CD4-positive, alpha-beta T cell (primary cell): ENCODE measurements at regions not wholly inside any gene's neighbourhood (a gene's known extent, or its start where the extent isn't known, plus 50 kb on each side); places are given as distances from the start of the nearest gene placed in this dataset.

Source experiments
- ATAC-seq: fragments of 200-7000 bp; cut with Tn5 transposase; one replicate; pipeline ENCODE4 v1.10.0; 2022; ENCODE audit warnings: mild to moderate bottlenecking; ENCODE audit not compliant: poor library complexity
- CTCF ChIA-PET: fragments of 350-600 bp; sonication (Branson Sonifier 250); formaldehyde crosslinking; loops from one replicate; lab custom pipeline; 2021; ENCODE audit warnings: antibody characterized with exemption, inconsistent platforms; lab: Charles Lee
- POLR2A ChIA-PET: fragments of 350-600 bp; sonication (Branson Sonifier 250); formaldehyde crosslinking; loops from one replicate; lab custom pipeline; 2021; ENCODE audit warnings: antibody characterized with exemption, inconsistent platforms; lab: Charles Lee
- DNase-seq, 14 experiments: peaks; one replicate each; pipeline ENCODE4 v3.0.0-alpha.2; 2013 to 2020; ENCODE audit warnings: mixed read lengths in 2 of 14
- H3K27ac ChIP-seq, 2 donors: one replicate each; pipeline versions ENCODE4 v1.5.1 to v1.7.0; 2013; ENCODE audit warnings: low read length in 2 of 2, low read depth in 1 of 2, mild to moderate bottlenecking in 1 of 2
- H3K27me3 ChIP-seq, 2 experiments: 1 replicate in 1 of 2; 2 replicates in 1 of 2; pipeline versions ENCODE4 v1.6.1 to v1.7.0; 2013; ENCODE audit warnings: low read length in 2 of 2, control low read depth in 1 of 2, mild to moderate bottlenecking in 1 of 2, moderate library complexity in 1 of 2; ENCODE audit not compliant: insufficient read depth in 2 of 2, control insufficient read depth in 1 of 2
- H3K36me3 ChIP-seq: one replicate; pipeline ENCODE4 v1.6.1; 2013; ENCODE audit warnings: low read length, control low read depth; ENCODE audit not compliant: insufficient read depth
- H3K4me1 ChIP-seq: one replicate; pipeline ENCODE4 v1.6.1; 2013; ENCODE audit warnings: low read length, control low read depth; ENCODE audit not compliant: insufficient read depth
- H3K4me3 ChIP-seq: one replicate; pipeline ENCODE4 v1.5.1; 2013; ENCODE audit warnings: mild to moderate bottlenecking, low read length, moderate library complexity
- H3K9me3 ChIP-seq, 2 experiments: 1 replicate in 1 of 2; 2 replicates in 1 of 2; pipeline versions ENCODE4 v1.6.1 to v1.7.0; 2013; ENCODE audit warnings: low read length in 2 of 2, mild to moderate bottlenecking in 2 of 2, control low read depth in 1 of 2, moderate library complexity in 1 of 2; ENCODE audit not compliant: control insufficient read depth in 1 of 2, insufficient read depth in 1 of 2
- H3K27ac Mint-ChIP-seq: one replicate; pipeline ENCODE4 v1.8.0; 2020; ENCODE audit warnings: mixed read lengths
- H3K27me3 Mint-ChIP-seq: one replicate; pipeline ENCODE4 v1.8.0; 2021; ENCODE audit warnings: mixed read lengths
- H3K36me3 Mint-ChIP-seq: one replicate; pipeline ENCODE4 v1.8.0; 2021; ENCODE audit warnings: low read depth, mixed read lengths
- H3K4me1 Mint-ChIP-seq: one replicate; pipeline ENCODE4 v1.8.0; 2021; ENCODE audit warnings: low read depth, mixed read lengths
- H3K4me3 Mint-ChIP-seq: one replicate; pipeline ENCODE4 v1.8.0; 2020; ENCODE audit warnings: mild to moderate bottlenecking, mixed read lengths
- H3K9me3 Mint-ChIP-seq: one replicate; pipeline ENCODE4 v1.8.0; 2020; ENCODE audit warnings: mixed read lengths
- intact Hi-C, 2 experiments: fragments of 100-400 bp; cut with DNase I in 1 of 2; cut with micrococcal nuclease in 1 of 2; formaldehyde crosslinking; loops; one replicate each; pipeline versions ENCODE4 v1.15.1 to v1.9.0; 2023 to 2025; cut with DNase I, micrococcal nuclease
- TF ChIP-seq, protein P1 (sequence below): fragments of 200-600 bp; IDR thresholded peaks from one replicate; pipeline ENCODE4 v1.8.0; 2022; ENCODE audit warnings: antibody characterized with exemption, mild to moderate bottlenecking

DNA sequence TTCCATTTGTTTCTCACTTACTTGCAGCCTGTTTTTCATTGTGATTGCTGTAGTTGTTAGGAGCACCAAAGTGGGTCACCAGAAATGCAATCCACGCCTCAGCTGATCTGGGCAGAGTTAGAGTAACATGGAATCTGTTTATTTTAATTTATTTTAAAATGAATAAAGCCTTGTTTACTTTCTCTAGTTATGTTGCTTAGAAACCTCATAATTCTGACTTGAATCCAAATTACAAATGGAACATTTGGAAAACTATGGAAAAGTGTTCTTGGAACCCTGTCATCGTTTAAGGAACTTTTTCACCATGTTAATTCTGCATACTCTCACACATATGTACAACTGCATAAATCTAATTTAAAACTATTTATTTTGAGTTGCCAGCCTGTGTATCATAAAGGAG is 92.2 kb upstream of the DAAM1 start:
- Mint-ChIP-seq H3K36me3 (no peaks in the 10 kb centered on the region), H3K27ac (no peak overlapping the region), H3K27me3 (peaks cover 36% of the 10 kb centered on the region), H3K4me3 (no peak overlapping the region), H3K4me1 (no peaks in the 10 kb centered on the region), H3K9me3 (no peaks in the 10 kb centered on the region)
- no peak for ATAC-seq
- Histone ChIP-seq H3K27ac (no peak overlapping the region), H3K4me3 (no peak overlapping the region), H3K4me1 (no peaks in the 10 kb centered on the region), H3K9me3 (no peaks in the 10 kb centered on the region), H3K27me3 (peaks cover 3 to 19% of the 10 kb centered on the region in 2 experiments), H3K36me3 (no peaks in the 10 kb centered on the region)
- intact Hi-C loops = no loop called here
- DNase-seq = no peak
- POLR2A ChIA-PET = no interaction called here
- TF ChIP-seq, protein P1, sequence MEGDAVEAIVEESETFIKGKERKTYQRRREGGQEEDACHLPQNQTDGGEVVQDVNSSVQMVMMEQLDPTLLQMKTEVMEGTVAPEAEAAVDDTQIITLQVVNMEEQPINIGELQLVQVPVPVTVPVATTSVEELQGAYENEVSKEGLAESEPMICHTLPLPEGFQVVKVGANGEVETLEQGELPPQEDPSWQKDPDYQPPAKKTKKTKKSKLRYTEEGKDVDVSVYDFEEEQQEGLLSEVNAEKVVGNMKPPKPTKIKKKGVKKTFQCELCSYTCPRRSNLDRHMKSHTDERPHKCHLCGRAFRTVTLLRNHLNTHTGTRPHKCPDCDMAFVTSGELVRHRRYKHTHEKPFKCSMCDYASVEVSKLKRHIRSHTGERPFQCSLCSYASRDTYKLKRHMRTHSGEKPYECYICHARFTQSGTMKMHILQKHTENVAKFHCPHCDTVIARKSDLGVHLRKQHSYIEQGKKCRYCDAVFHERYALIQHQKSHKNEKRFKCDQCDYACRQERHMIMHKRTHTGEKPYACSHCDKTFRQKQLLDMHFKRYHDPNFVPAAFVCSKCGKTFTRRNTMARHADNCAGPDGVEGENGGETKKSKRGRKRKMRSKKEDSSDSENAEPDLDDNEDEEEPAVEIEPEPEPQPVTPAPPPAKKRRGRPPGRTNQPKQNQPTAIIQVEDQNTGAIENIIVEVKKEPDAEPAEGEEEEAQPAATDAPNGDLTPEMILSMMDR = no peak
- CTCF ChIA-PET = no interaction called here

- no peaks in the 10 kb centered on the region for H3K36me3 Mint-ChIP-seq
- ChIA-PET POLR2A (no interaction called here), CTCF (no interaction called here)
- no peaks in the 10 kb centered on the region for H3K4me1 ChIP-seq
- no peak overlapping the region for H3K27ac Mint-ChIP-seq
- TF ChIP-seq, protein P1 = no peak
- H3K9me3 Mint-ChIP-seq = no peaks in the 10 kb centered on the region
- peaks cover 3 to 12% of the 10 kb centered on the region in 2 experiments for H3K27me3 ChIP-seq
- H3K4me1 Mint-ChIP-seq = no peaks in the 10 kb centered on the region
- no peak overlapping the region for H3K4me3 Mint-ChIP-seq
- ATAC-seq = no peak
- no peak for DNase-seq
- no peaks in the 10 kb centered on the region for H3K9me3 ChIP-seq
- H3K27ac ChIP-seq = no peak overlapping the region
- intact Hi-C loops = no loop called here
- peaks cover 25% of the 10 kb centered on the region for H3K27me3 Mint-ChIP-seq
- no peak overlapping the region for H3K4me3 ChIP-seq
- no peaks in the 10 kb centered on the region for H3K36me3 ChIP-seq
Observed at GRCh38 chr14:59097681-59098080, 90.8 kb upstream of the DAAM1 start.

- H3K4me1 Mint-ChIP-seq = no peaks in the 10 kb centered on the region
- intact Hi-C loops = no loop called here
- no peaks in the 10 kb centered on the region for H3K4me1 ChIP-seq
- peaks cover 23% of the 10 kb centered on the region for H3K27me3 Mint-ChIP-seq
- DNase-seq (no peak), ATAC-seq (no peak)
- H3K27ac Mint-ChIP-seq = no peak overlapping the region
- H3K9me3 ChIP-seq = no peaks in the 10 kb centered on the region
- no peak overlapping the region for H3K27ac ChIP-seq
- CTCF ChIA-PET = no interaction called here
- H3K36me3 Mint-ChIP-seq = no peaks in the 10 kb centered on the region
- POLR2A ChIA-PET = no interaction called here
- H3K9me3 Mint-ChIP-seq = no peaks in the 10 kb centered on the region
- no peak overlapping the region for H3K4me3 ChIP-seq
- H3K4me3 Mint-ChIP-seq = no peak overlapping the region
- TF ChIP-seq, protein P1 = no peak
- H3K27me3 ChIP-seq = peaks cover 3 to 8% of the 10 kb centered on the region in 2 experiments
- no peaks in the 10 kb centered on the region for H3K36me3 ChIP-seq
Observed at GRCh38 chr14:59098377-59098776, 90.1 kb upstream of the DAAM1 start.
